Naive B cell (primary cell): ENCODE measurements at regions not wholly inside any gene's neighbourhood (a gene's known extent, or its start where the extent isn't known, plus 50 kb on each side); places are given as distances from the start of the nearest gene placed in this dataset.

Experiments
- ATAC-seq, 2 donors: fragments of 150-1000 bp; cut with Tn5 transposase; 2 replicates each; pipeline ENCODE4 v1.10.0; 2021; ENCODE audit warnings: low read depth in 2 of 2, mild to moderate bottlenecking in 2 of 2, moderate library complexity in 2 of 2
- DNase-seq: peaks from one replicate; pipeline ENCODE4 v3.0.0; 2022
- H3K27ac Mint-ChIP-seq, 6 donors: one replicate each; pipeline ENCODE4 v1.8.0; 2020 to 2022; ENCODE audit warnings: mild to moderate bottlenecking in 6 of 6, mixed read lengths in 6 of 6, moderate library complexity in 5 of 6, inconsistent platforms in 2 of 6
- H3K27me3 Mint-ChIP-seq, 3 donors: one replicate each; pipeline ENCODE4 v1.8.0; 2021 to 2022; ENCODE audit warnings: mixed read lengths in 3 of 3, mild to moderate bottlenecking in 1 of 3
- H3K36me3 Mint-ChIP-seq, 2 donors: one replicate each; pipeline ENCODE4 v1.8.0; 2020 to 2022; ENCODE audit warnings: mixed read lengths in 2 of 2, inconsistent platforms in 1 of 2, mild to moderate bottlenecking in 1 of 2
- H3K4me1 Mint-ChIP-seq, 3 donors: one replicate each; pipeline ENCODE4 v1.8.0; 2020 to 2022; ENCODE audit warnings: mixed read lengths in 3 of 3, inconsistent platforms in 1 of 3, mild to moderate bottlenecking in 1 of 3, moderate library complexity in 1 of 3
- H3K4me3 Mint-ChIP-seq, 8 donors: one replicate each; pipeline ENCODE4 v1.8.0; 2020 to 2022; ENCODE audit warnings: mild to moderate bottlenecking in 8 of 8, mixed read lengths in 8 of 8, moderate library complexity in 8 of 8, inconsistent platforms in 2 of 8
- H3K9me3 Mint-ChIP-seq, 7 donors: one replicate each; pipeline ENCODE4 v1.8.0; 2020 to 2022; ENCODE audit warnings: mixed read lengths in 7 of 7, mild to moderate bottlenecking in 5 of 7, inconsistent platforms in 2 of 7, moderate library complexity in 1 of 7

DNA sequence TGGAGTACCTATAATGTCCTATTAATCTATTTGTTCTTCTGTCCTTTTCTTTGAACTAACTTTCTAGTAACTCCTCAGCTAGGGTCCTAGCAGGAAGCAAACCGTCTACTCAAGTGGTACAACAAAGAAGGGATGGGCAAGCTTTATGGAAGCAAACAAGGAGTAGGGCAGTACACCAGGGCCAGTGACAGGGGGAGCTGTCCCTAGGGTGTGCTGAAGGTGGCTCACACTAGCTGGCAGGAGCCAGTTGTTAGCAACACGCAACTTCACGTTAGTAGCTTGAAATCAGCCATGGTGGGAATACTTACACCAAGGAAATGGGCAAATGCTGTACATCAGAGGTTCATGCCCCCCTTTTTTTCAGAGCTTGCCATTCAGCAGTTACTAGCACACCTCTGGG lies 74.0 kb upstream of the EYA2 start:
- ATAC-seq (no peak), DNase-seq (no peak)
- no peaks in the 10 kb centered on the region for H3K36me3 Mint-ChIP-seq
- H3K27ac Mint-ChIP-seq, result no peak overlapping the region
- H3K9me3 Mint-ChIP-seq, result peaks cover 0 to 16% (median 8%) of the 10 kb centered on the region in 7 donors
- no peak overlapping the region for H3K4me3 Mint-ChIP-seq
- H3K4me1 Mint-ChIP-seq, result no peaks in the 10 kb centered on the region
- H3K27me3 Mint-ChIP-seq, result peaks cover 24 to 37% (median 34%) of the 10 kb centered on the region in 3 donors

DNA sequence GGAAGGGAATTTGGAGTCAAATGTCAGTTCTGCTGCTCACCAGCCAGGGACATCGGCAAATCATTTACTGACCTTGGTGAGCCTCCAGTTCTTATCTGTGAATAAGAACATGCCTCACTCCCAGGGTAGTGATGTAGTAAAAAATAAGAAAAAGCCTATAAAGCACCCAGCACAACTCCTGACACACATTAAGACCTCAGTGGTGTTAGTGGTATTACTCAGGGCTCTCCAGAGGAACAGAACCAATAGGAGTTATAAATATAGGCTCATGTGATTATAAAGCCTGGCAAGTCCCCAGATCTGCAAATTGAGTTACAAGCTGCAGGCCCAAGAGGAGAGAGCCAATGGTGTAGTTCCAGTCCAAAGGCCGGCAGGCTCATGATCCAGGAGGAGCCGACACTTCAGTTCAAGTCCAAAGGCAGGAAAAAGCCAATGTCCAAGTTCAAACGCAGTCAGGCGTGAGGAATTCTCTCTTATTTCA lies 71.3 kb upstream of the EYA2 start:
- H3K27ac Mint-ChIP-seq, result no peak overlapping the region
- no peak for ATAC-seq
- peaks cover 0 to 7% of the 10 kb centered on the region in 2 donors for H3K36me3 Mint-ChIP-seq

DNA sequence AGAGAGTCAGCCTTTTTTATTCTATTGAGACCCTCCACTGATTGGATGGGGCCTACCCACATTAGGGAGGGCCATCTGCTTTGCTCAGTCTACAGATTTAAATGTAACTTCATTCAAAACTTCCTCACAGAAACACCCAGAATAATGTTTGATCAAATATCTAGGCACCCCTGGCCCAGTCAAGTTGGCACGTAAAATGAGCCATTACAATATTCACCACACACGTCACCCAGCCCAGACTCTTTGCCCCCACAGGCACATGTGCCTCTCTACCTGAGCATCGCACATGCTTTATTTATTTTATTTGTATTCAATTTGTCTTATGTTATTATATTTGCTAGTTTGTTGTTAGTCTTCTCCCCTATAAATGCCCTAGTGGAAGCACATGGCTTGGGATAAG lies 70.9 kb upstream of the EYA2 start:
- Mint-ChIP-seq H3K4me3 (no peak overlapping the region), H3K36me3 (peaks cover 0 to 7% of the 10 kb centered on the region in 2 donors), H3K9me3 (peaks cover 1 to 16% (median 8%) of the 10 kb centered on the region in 7 donors), H3K27me3 (peaks cover 20 to 36% (median 31%) of the 10 kb centered on the region in 3 donors), H3K27ac (no peak overlapping the region), H3K4me1 (no peaks in the 10 kb centered on the region)
- ATAC-seq, result no peak
- DNase-seq, result no peak

More for the DNA sequence above, 71.3 kb upstream of the EYA2 start:
- peaks cover 18 to 38% (median 29%) of the 10 kb centered on the region in 3 donors for H3K27me3 Mint-ChIP-seq
- peaks cover 1 to 16% (median 8%) of the 10 kb centered on the region in 7 donors for H3K9me3 Mint-ChIP-seq
- H3K4me1 Mint-ChIP-seq, result no peaks in the 10 kb centered on the region
- no peak overlapping the region for H3K4me3 Mint-ChIP-seq
- DNase-seq, result no peak

- DNase-seq, result no peak
- peaks cover 0 to 7% of the 10 kb centered on the region in 2 donors for H3K36me3 Mint-ChIP-seq
Observed at GRCh38 chr20:46826343-46826984, 68.2 kb upstream of the EYA2 start.

GRCh38 chr20:46827718-46828458 lies 66.8 kb upstream of the EYA2 start:
- DNase-seq, result no peak
- peaks cover 0 to 7% of the 10 kb centered on the region in 2 donors for H3K36me3 Mint-ChIP-seq
- H3K27me3 Mint-ChIP-seq, result peaks cover 24 to 36% (median 25%) of the 10 kb centered on the region in 3 donors
- H3K4me3 Mint-ChIP-seq, result no peak overlapping the region
- no peak for ATAC-seq
- no peaks in the 10 kb centered on the region for H3K4me1 Mint-ChIP-seq
- peaks cover 1 to 22% (median 10%) of the 10 kb centered on the region in 7 donors for H3K9me3 Mint-ChIP-seq
- no peak overlapping the region for H3K27ac Mint-ChIP-seq

More at GRCh38 chr20:46826343-46826984, 68.2 kb upstream of the EYA2 start:
- Mint-ChIP-seq H3K4me1 (no peaks in the 10 kb centered on the region), H3K9me3 (peaks cover 1 to 17% (median 8%) of the 10 kb centered on the region in 7 donors), H3K4me3 (no peak overlapping the region), H3K27ac (no peak overlapping the region), H3K27me3 (peaks cover 17 to 36% (median 24%) of the 10 kb centered on the region in 3 donors)
- no peak for ATAC-seq

- Mint-ChIP-seq H3K4me1 (no peaks in the 10 kb centered on the region), H3K27me3 (peaks cover 24 to 36% (median 25%) of the 10 kb centered on the region in 3 donors), H3K9me3 (peaks cover 1 to 22% (median 10%) of the 10 kb centered on the region in 7 donors), H3K4me3 (no peak overlapping the region), H3K36me3 (peaks cover 0 to 7% of the 10 kb centered on the region in 2 donors), H3K27ac (no peak overlapping the region)
- ATAC-seq (no peak), DNase-seq (no peak)
Observed at GRCh38 chr20:46828471-46828870, 66.2 kb upstream of the EYA2 start.

- Mint-ChIP-seq H3K36me3 (peaks cover 0 to 7% of the 10 kb centered on the region in 2 donors), H3K4me1 (no peaks in the 10 kb centered on the region), H3K9me3 (peaks cover 0 to 13% (median 2%) of the 10 kb centered on the region in 7 donors), H3K4me3 (no peak overlapping the region), H3K27me3 (peaks cover 19 to 30% (median 28%) of the 10 kb centered on the region in 3 donors), H3K27ac (no peak overlapping the region)
- ATAC-seq (no peak), DNase-seq (no peak)
Observed at GRCh38 chr20:46830886-46831632, 63.6 kb upstream of the EYA2 start.

- Mint-ChIP-seq H3K27ac (no peak overlapping the region), H3K9me3 (peaks cover 0 to 12% (median 2%) of the 10 kb centered on the region in 7 donors), H3K36me3 (peaks cover 0 to 7% of the 10 kb centered on the region in 2 donors), H3K27me3 (peaks cover 22 to 33% (median 31%) of the 10 kb centered on the region in 3 donors), H3K4me1 (no peaks in the 10 kb centered on the region), H3K4me3 (no peak overlapping the region)
- no peak for ATAC-seq
- no peak for DNase-seq
Observed at GRCh38 chr20:46831633-46832011, 63.0 kb upstream of the EYA2 start.

- ATAC-seq, result no peak
- DNase-seq, result no peak
- H3K36me3 Mint-ChIP-seq, result peaks cover 0 to 7% of the 10 kb centered on the region in 2 donors
- H3K27me3 Mint-ChIP-seq, result peaks cover 27 to 37% (median 30%) of the 10 kb centered on the region in 3 donors
- no peak overlapping the region for H3K4me3 Mint-ChIP-seq
- no peaks in the 10 kb centered on the region for H3K4me1 Mint-ChIP-seq
- peaks cover 0 to 11% (median 2%) of the 10 kb centered on the region in 7 donors for H3K9me3 Mint-ChIP-seq
- H3K27ac Mint-ChIP-seq, result no peak overlapping the region
Observed at GRCh38 chr20:46832555-46832954, 62.1 kb upstream of the EYA2 start.

- no peaks in the 10 kb centered on the region for H3K36me3 Mint-ChIP-seq
- no peak overlapping the region for H3K27ac Mint-ChIP-seq
- no peak for ATAC-seq
- no peak for DNase-seq
- peaks cover 23 to 33% (median 30%) of the 10 kb centered on the region in 3 donors for H3K27me3 Mint-ChIP-seq
- no peak overlapping the region for H3K4me3 Mint-ChIP-seq
- H3K4me1 Mint-ChIP-seq, result no peaks in the 10 kb centered on the region
- peaks cover 0 to 7% (median 2%) of the 10 kb centered on the region in 7 donors for H3K9me3 Mint-ChIP-seq
Observed at GRCh38 chr20:46833360-46833759, 61.3 kb upstream of the EYA2 start.

DNA sequence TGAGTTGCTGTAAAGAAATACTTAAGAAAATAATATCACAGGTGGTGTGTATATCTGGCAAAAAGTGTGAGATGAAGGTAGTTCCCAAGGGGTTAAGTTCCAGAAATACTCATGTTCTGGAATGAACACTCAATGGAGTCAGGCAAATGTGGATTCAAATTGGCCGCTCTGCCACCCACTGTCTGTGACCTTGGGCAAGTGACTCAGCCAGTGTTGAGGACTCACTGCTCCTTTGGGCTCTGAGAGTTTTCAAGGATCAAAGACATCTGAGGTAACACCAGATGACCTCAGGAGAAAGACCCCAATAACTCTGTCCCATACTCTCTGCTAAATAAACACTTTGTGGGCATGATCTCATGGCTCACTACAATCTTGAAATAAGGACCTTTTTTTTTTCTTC lies 59.2 kb upstream of the EYA2 start:
- Mint-ChIP-seq H3K4me1 (no peaks in the 10 kb centered on the region), H3K4me3 (no peak overlapping the region), H3K27ac (no peak overlapping the region), H3K36me3 (no peaks in the 10 kb centered on the region), H3K27me3 (peaks cover 16 to 27% (median 23%) of the 10 kb centered on the region in 3 donors), H3K9me3 (peaks cover 0 to 6% (median 2%) of the 10 kb centered on the region in 7 donors)
- ATAC-seq, result no peak
- no peak for DNase-seq

DNA sequence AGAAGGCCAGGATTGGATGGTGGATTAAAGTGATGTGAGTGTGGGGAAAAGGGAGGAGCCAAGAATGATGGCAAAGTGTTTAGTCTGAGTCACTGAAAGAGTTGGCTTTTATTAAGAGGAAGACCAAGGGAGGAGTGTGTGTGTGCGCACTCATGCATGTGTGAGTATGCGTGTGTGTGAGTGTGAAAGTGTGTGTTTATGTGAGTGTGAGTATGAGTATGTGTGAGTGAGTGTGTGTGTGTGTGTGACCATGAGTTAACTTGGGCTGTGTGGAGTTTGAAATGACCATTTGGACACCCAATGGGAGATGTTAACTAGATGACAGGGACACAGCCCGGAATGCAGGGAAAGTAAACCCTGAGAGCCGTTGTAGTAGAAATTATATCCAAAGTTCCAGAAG lies 57.6 kb upstream of the EYA2 start:
- ATAC-seq (no peak), DNase-seq (no peak)
- Mint-ChIP-seq H3K27ac (peak overlapping the region in 1 of 6 donors; percentile 25), H3K36me3 (no peaks in the 10 kb centered on the region), H3K9me3 (peaks cover 0 to 3% (median 0%) of the 10 kb centered on the region in 7 donors), H3K4me1 (no peaks in the 10 kb centered on the region), H3K4me3 (no peak overlapping the region), H3K27me3 (peaks cover 16 to 24% (median 23%) of the 10 kb centered on the region in 3 donors)

DNA sequence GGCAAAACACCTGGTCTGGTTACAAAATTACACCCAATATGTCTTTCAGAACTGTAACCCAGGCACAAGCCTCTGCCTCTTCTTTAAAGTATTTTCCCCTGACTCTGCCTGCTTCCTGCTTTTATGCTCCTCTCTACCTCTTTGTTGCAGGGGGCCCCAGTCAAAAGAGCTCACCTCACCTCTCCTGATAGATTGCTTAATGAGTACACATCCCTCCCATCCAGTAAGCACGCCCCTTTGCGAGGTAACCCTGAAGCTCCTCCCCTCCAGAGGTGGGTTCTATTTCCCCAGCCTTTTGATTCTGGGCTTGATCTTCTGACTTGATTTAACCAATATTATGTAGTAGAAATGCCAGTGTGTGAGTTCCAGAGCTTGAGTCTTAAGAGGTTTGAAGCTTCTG lies 56.6 kb upstream of the EYA2 start:
- Mint-ChIP-seq H3K4me3 (no peak overlapping the region), H3K27me3 (peaks cover 16 to 23% (median 21%) of the 10 kb centered on the region in 3 donors), H3K27ac (no peak overlapping the region), H3K36me3 (no peaks in the 10 kb centered on the region), H3K4me1 (no peaks in the 10 kb centered on the region), H3K9me3 (peaks cover 0 to 3% (median 0%) of the 10 kb centered on the region in 7 donors)
- ATAC-seq (no peak), DNase-seq (no peak)
